B cell (primary cell): ENCODE measurements at regions not wholly inside any gene's neighbourhood (a gene's known extent, or its start where the extent isn't known, plus 50 kb on each side); places are given as distances from the start of the nearest gene placed in this dataset.

Experiments used
- ATAC-seq: fragments of 200-7000 bp; cut with Tn5 transposase; one replicate; pipeline ENCODE4 v1.10.0; 2021; ENCODE audit warnings: low read depth, mild to moderate bottlenecking, moderate number of reproducible peaks, moderate library complexity
- CTCF ChIA-PET: fragments of 350-600 bp; sonication (Branson Sonifier 250); formaldehyde crosslinking; loops from one replicate; lab custom pipeline; 2021; ENCODE audit warnings: antibody characterized with exemption, inconsistent platforms; lab: Charles Lee
- POLR2A ChIA-PET: fragments of 350-600 bp; sonication (Branson Sonifier 250); formaldehyde crosslinking; loops from one replicate; lab custom pipeline; 2021; ENCODE audit warnings: antibody characterized with exemption; lab: Charles Lee
- DNase-seq: peaks from one replicate; pipeline ENCODE4 v3.0.0; 2013
- H2AFZ ChIP-seq: 2 replicates; pipeline ENCODE4 v1.6.1; 2012; ENCODE audit warnings: mild to moderate bottlenecking, low read depth, low read length; ENCODE audit not compliant: insufficient read depth, poor library complexity, severe bottlenecking
- H3K27ac ChIP-seq, 2 donors: 1 replicate in 1 of 2; 2 replicates in 1 of 2; pipeline ENCODE4 v1.5.1; 2012 to 2013; ENCODE audit warnings: low read length in 2 of 2, mild to moderate bottlenecking in 2 of 2, moderate library complexity in 1 of 2
- H3K27me3 ChIP-seq, 4 experiments: fragments of 200-600 bp in 1 of 4; sonication (generic) in 1 of 4; replicated peaks in 1 of 4; 1 replicate in 2 of 4; 2 replicates in 2 of 4; pipeline versions ENCODE4 v1.6.1 to v1.7.0; 2013 to 2016; ENCODE audit warnings: low read length in 3 of 4, mild to moderate bottlenecking in 2 of 4, mixed read lengths in 1 of 4, moderate library complexity in 1 of 4; ENCODE audit not compliant: insufficient read depth in 4 of 4, control insufficient read depth in 3 of 4; ENCODE audit errors: control extremely low read depth in 1 of 4
- H3K36me3 ChIP-seq, 2 experiments: replicated peaks in 1 of 2; 1 replicate in 1 of 2; 2 replicates in 1 of 2; pipeline versions ENCODE4 v1.6.1 to v1.7.1; 2013; ENCODE audit warnings: low read length in 1 of 2; ENCODE audit not compliant: insufficient read depth in 2 of 2, control insufficient read depth in 1 of 2; ENCODE audit errors: control extremely low read depth in 1 of 2, extremely low read depth in 1 of 2
- H3K4me1 ChIP-seq, 2 donors: fragments of 200-600 bp in 1 of 2; sonication (generic) in 1 of 2; 1 replicate in 1 of 2; 2 replicates in 1 of 2; pipeline versions ENCODE4 v1.5.1 to v1.6.1; 2013 to 2017; ENCODE audit warnings: low read length in 2 of 2; ENCODE audit not compliant: control insufficient read depth in 2 of 2, insufficient read depth in 2 of 2
- H3K4me2 ChIP-seq: replicated peaks from 2 replicates; pipeline ENCODE3; 2012; ENCODE audit warnings: mild to moderate bottlenecking, low read depth, low read length; ENCODE audit not compliant: poor library complexity, severe bottlenecking
- H3K4me3 ChIP-seq, 5 experiments: fragments of 200-600 bp in 1 of 5; sonication (generic) in 1 of 5; 1 replicate in 3 of 5; 2 replicates in 2 of 5; pipeline versions ENCODE4 v1.5.1 to v1.7.0; 2011 to 2016; ENCODE audit warnings: low read length in 4 of 5, mild to moderate bottlenecking in 4 of 5, low read depth in 2 of 5, control low read depth in 1 of 5, moderate library complexity in 1 of 5; ENCODE audit not compliant: insufficient read depth in 1 of 5; ENCODE audit errors: control extremely low read depth in 1 of 5, extremely low read depth in 1 of 5
- H3K79me2 ChIP-seq: fragments of 200-600 bp; sonication (generic); one replicate; pipeline ENCODE4 v1.6.0; 2016; ENCODE audit warnings: low read length; ENCODE audit not compliant: control insufficient read depth, insufficient read depth
- H3K9ac ChIP-seq: fragments of 200-600 bp; sonication (generic); 2 replicates; pipeline ENCODE4 v1.6.1; 2017; ENCODE audit warnings: mild to moderate bottlenecking, low read length, moderate library complexity
- H3K9me3 ChIP-seq, 3 donors: one replicate each; pipeline versions ENCODE4 v1.6.1 to v1.7.1; 2013; ENCODE audit warnings: low read length in 2 of 3; ENCODE audit not compliant: control insufficient read depth in 2 of 3, insufficient read depth in 1 of 3; ENCODE audit errors: control extremely low read depth in 1 of 3
- H4K20me1 ChIP-seq: 2 replicates; pipeline ENCODE4 v1.6.0; 2012; ENCODE audit warnings: mild to moderate bottlenecking, low read length; ENCODE audit not compliant: insufficient read depth, control insufficient read depth, poor library complexity, severe bottlenecking
- H3K27ac Mint-ChIP-seq: one replicate; pipeline ENCODE4 v1.8.0; 2021; ENCODE audit warnings: mixed read lengths
- H3K27me3 Mint-ChIP-seq: one replicate; pipeline ENCODE4 v1.8.0; 2021; ENCODE audit warnings: mixed read lengths
- H3K4me1 Mint-ChIP-seq: one replicate; pipeline ENCODE4 v1.8.0; 2021; ENCODE audit warnings: mixed read lengths
- H3K4me3 Mint-ChIP-seq: one replicate; pipeline ENCODE4 v1.8.0; 2021; ENCODE audit warnings: mixed read lengths
- H3K9me3 Mint-ChIP-seq: one replicate; pipeline ENCODE4 v1.8.0; 2022; ENCODE audit warnings: mixed read lengths; ENCODE audit not compliant: insufficient read depth
- CTCF ChIP-seq: fragments of 200-600 bp; IDR thresholded peaks from one replicate; pipeline ENCODE4 v1.8.0; 2022; ENCODE audit warnings: antibody characterized with exemption, mild to moderate bottlenecking
- EZH2 ChIP-seq: IDR thresholded peaks from 2 replicates; pipeline ENCODE4 v1.6.1; 2012; ENCODE audit warnings: borderline replicate concordance, low read depth, mild to moderate bottlenecking, moderate library complexity, low read length; ENCODE audit not compliant: insufficient read depth, poor library complexity, severe bottlenecking
- WGBS: methylation state at CpG from one replicate; pipeline ENCODE4 v1.1.5; 2013; ENCODE audit warnings: missing lambda C conversion rate; ENCODE audit not compliant: insufficient coverage; 5-methylcytosine and 5-hydroxymethylcytosine counted together
- intact Hi-C: fragments of 100-400 bp; cut with micrococcal nuclease; formaldehyde crosslinking; loops from one replicate; pipeline ENCODE4 v1.10.0; 2022

- H2AFZ ChIP-seq, result no peak overlapping the region
- no peak for ATAC-seq
- ChIA-PET POLR2A (no interaction called here), CTCF (no interaction called here)
- DNase-seq, result no peak
- Mint-ChIP-seq H3K9me3 (peaks cover 6% of the 10 kb centered on the region), H3K27ac (no peak overlapping the region), H3K27me3 (no peaks in the 10 kb centered on the region), H3K4me1 (no peaks in the 10 kb centered on the region), H3K4me3 (no peak overlapping the region)
- intact Hi-C loops, result no loop called here
- H3K27me3 ChIP-seq, result no peaks in the 10 kb centered on the region
- H4K20me1 ChIP-seq, result no peaks in the 10 kb centered on the region
- 87% methylated on average over 3 of the region's 3 CpGs for whole genome bisulfite sequencing
- H3K27ac ChIP-seq, result no peak overlapping the region
- H3K9me3 ChIP-seq, result peaks cover 0 to 8% (median 8%) of the 10 kb centered on the region in 3 donors
- H3K36me3 ChIP-seq, result no peaks in the 10 kb centered on the region
- H3K4me2 ChIP-seq, result no peak overlapping the region
- no peaks in the 10 kb centered on the region for H3K79me2 ChIP-seq
- no peak overlapping the region for H3K9ac ChIP-seq
- no peak for TF ChIP-seq EZH2
- H3K4me3 ChIP-seq, result no peak overlapping the region
- no peaks in the 10 kb centered on the region for H3K4me1 ChIP-seq
Observed at GRCh38 chr2:77834360-77835002, 312.3 kb upstream of the LRRTM4 start.

GRCh38 chr2:77838441-77838840 lies 316.3 kb upstream of the LRRTM4 start:
- no peak overlapping the region for H2AFZ ChIP-seq
- Mint-ChIP-seq H3K4me1 (no peaks in the 10 kb centered on the region), H3K27ac (no peak overlapping the region), H3K4me3 (no peak overlapping the region), H3K9me3 (peaks cover 8% of the 10 kb centered on the region), H3K27me3 (no peaks in the 10 kb centered on the region)
- TF ChIP-seq EZH2 (no peak), CTCF (no peak)
- no peak overlapping the region for H3K27ac ChIP-seq
- no peaks in the 10 kb centered on the region for H3K36me3 ChIP-seq
- no peak overlapping the region for H3K9ac ChIP-seq
- DNase-seq (no peak), ATAC-seq (no peak)
- H3K79me2 ChIP-seq, result no peaks in the 10 kb centered on the region
- CTCF ChIA-PET, result no interaction called here
- no peaks in the 10 kb centered on the region for H4K20me1 ChIP-seq
- POLR2A ChIA-PET, result no interaction called here
- H3K4me1 ChIP-seq, result no peaks in the 10 kb centered on the region
- peaks cover 0 to 8% (median 8%) of the 10 kb centered on the region in 3 donors for H3K9me3 ChIP-seq
- no peak overlapping the region for H3K4me2 ChIP-seq
- H3K27me3 ChIP-seq, result no peaks in the 10 kb centered on the region
- intact Hi-C loops, result no loop called here
- H3K4me3 ChIP-seq, result no peak overlapping the region
